ENCODE measurements at regions not wholly inside any gene's neighbourhood (a gene's known extent, or its start where the extent isn't known, plus 50 kb on each side); places are given as distances from the start of the nearest gene placed in this dataset.

DNA sequence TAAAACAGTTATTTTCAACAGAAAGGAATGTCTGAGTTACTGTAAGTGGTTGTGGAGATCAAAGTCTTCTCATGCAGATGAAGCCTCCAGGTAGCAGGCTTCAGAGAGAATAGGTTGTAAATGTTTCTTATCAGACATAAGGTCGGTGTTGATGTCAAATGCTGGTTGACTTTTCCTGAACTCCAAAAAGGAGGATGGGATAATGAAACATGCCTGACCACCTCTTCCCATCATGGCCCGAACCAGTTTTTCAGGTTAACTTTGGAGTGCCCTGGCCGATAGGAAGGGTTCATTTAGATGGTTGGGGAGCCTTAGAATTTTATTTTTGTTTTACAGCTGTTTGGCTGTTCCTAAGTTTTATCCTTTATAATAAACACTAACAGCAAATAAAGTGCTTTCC lies 478.4 kb downstream of the ACTL7B start:
- TF ChIP-seq, protein P1, sequence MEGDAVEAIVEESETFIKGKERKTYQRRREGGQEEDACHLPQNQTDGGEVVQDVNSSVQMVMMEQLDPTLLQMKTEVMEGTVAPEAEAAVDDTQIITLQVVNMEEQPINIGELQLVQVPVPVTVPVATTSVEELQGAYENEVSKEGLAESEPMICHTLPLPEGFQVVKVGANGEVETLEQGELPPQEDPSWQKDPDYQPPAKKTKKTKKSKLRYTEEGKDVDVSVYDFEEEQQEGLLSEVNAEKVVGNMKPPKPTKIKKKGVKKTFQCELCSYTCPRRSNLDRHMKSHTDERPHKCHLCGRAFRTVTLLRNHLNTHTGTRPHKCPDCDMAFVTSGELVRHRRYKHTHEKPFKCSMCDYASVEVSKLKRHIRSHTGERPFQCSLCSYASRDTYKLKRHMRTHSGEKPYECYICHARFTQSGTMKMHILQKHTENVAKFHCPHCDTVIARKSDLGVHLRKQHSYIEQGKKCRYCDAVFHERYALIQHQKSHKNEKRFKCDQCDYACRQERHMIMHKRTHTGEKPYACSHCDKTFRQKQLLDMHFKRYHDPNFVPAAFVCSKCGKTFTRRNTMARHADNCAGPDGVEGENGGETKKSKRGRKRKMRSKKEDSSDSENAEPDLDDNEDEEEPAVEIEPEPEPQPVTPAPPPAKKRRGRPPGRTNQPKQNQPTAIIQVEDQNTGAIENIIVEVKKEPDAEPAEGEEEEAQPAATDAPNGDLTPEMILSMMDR (IDR thresholded peaks at IDR 0.05) = no peak
- TF ChIP-seq POLR2A (IDR thresholded peaks at IDR 0.05) = no peak
